COLO668 (cell line): ENCODE measurements at regions not wholly inside any gene's neighbourhood (a gene's known extent, or its start where the extent isn't known, plus 50 kb on each side); places are given as distances from the start of the nearest gene placed in this dataset.
"Not testable (repeated sequence)": the region's sequence is repeated elsewhere in the genome, so short reads cannot be mapped to it uniquely, and the experiment has no call there.

Experiments
- DNase-seq: peaks from one replicate; lab custom pipeline; 2025; ENCODE audit not compliant: unreplicated experiment; lab: John Stamatoyannopoulos, UW

DNA sequence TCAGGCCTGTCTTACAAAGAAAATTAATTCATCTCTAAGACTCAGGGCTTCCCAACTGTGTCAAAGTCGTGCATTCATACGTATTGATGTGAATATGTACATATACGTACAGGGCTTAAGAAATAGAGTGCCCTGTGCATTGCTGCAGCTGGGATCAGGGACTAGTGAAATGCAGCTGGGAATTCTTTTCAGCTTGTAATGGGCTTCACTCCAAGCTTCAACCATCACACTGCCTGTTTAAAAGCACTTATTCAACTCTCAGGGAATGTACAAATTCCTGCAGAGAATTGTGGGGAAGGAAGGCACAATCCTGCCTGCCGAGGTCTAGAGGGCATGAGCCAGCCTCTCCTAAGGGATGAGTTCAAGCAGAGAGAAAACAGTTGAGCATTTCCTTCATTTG is 59.6 kb upstream of the MAN2A1 start:
- no peak for DNase-seq

DNA sequence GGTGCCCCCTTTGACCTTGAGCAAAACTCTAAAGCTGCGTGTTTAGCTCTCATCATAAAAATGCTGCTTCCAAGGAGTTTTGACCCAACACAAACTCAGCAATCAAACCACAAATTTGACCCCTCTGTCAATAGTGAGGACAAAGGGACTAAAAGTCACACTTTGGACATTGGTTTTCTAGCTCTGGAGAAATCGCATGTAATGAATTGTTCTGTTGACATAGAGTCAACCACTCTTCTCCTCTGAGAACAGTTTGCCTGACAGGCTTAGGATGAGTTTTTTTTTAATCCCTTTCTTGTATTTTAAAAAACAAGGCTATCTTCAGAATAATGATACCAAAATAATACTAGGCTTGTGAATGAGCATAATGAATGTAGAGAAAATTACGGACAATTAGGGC is 61.1 kb upstream of the MAN2A1 start:
- no peak for DNase-seq

DNA sequence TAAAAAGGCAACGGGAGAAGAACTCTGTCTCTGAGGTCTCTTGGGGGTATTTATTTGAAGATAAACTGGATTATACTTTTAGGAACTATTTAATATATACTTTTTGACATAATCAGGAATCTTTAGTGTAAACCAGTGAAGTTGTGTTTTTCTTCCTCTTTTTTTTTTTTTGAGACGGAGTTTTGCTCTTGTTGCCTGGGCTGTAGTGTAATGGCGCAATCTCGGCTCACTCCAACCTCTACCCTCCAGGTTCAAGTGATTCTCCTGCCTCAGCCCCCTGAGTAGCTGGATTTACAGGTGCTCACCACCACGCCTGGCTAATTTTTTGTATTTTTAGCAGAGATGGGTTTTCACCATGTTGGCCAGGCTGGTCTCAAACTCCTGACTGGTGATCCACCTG is 68.5 kb upstream of the MAN2A1 start:
- not testable (repeated sequence) for DNase-seq

DNA sequence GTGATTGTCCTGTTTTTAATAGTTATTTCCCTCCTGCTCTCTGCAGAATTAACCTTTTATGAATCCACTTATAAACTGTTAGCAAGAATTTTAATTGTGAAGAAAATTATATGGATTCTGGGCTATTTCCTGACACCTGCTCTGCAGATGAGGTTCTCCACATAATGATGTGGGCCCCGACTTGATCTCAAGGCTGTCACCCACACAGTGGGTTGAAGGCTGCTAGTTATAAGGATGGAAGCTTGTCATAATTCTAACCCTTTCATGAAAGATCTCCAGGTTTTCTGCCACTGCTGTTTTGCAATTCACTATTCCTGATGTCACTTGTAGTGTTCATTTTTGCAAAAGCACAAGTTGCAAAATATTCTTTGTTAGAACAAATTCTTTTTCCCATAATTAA is 69.1 kb upstream of the MAN2A1 start:
- DNase-seq, result no peak

DNA sequence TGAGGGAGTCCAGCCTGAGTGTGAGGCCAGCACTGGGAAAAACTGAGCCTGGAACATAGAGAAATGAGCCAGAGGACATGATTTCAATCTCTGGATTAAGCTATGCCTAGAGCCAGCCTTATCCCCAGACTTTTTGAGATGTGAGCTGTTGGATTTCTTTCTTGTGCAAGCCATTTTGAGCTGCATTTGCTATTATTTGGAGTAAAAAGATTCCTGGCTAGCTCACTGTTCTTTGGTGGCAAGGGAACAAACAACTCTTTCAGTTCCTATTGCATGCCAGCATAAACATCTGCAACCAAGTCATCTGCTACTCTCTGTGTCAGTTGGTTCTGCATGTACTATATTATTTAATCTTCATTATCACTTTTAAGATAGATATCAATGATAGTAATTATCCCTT is 70.1 kb upstream of the MAN2A1 start:
- no peak for DNase-seq

DNA sequence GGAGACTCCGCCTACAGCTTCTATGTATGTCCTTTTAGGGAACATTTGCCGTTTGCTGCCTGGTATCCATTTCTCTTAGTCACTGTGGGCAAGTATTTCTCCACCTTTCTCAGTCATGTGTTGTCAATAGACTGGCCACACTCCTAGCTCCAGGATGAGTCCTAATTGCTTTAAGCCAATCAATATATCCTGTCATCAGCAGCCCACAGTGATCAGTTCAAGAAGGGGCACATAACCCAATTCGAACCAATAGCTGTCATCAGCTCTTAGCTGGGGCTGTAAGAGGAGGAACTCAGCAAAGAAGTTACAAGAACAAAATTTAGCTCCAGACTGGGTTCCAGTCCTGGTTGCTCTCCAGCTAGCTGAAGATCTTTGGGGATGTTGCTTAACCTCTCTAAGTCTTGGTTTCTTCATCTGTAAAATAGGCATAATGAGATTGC is 70.7 kb upstream of the MAN2A1 start:
- DNase-seq, result no peak

DNA sequence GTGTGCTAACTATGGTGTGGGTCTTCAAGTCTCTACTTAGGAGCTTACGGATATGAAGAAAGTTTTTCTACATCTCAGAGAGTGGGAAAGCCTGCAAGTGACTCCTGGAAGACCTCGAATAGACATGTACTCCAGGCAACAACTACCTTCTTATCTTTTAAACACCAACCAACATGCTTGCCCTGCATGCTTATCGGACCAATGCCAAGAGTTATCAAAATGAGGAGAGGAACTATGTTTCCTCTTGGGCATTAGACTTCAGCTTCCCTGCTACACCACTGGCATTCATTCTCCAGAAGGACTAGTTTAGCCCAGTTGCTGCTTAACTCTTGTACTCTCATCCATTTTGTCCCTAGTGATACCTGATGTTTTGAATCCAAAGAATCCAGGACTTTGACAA is 74.7 kb upstream of the MAN2A1 start:
- no peak for DNase-seq

DNA sequence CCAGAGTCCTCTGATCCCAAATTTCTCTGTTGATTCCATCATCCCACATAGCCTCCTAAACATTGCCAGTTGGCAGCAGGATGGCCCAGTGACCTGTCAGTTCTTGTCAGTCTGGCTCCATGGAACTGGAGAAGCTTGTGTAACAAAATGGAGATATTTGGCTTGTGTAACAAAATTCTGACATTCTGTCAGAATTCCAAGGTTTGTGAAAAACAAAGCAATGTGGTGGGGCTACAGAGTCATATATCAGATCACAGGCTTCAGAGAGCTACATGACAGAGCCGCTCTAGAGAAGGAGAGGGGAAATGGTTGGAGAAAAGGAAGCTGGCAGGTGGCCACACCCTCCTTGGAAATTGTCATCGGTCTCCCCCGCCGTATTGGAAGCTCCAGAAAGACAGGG is 75.4 kb upstream of the MAN2A1 start:
- no peak for DNase-seq

DNA sequence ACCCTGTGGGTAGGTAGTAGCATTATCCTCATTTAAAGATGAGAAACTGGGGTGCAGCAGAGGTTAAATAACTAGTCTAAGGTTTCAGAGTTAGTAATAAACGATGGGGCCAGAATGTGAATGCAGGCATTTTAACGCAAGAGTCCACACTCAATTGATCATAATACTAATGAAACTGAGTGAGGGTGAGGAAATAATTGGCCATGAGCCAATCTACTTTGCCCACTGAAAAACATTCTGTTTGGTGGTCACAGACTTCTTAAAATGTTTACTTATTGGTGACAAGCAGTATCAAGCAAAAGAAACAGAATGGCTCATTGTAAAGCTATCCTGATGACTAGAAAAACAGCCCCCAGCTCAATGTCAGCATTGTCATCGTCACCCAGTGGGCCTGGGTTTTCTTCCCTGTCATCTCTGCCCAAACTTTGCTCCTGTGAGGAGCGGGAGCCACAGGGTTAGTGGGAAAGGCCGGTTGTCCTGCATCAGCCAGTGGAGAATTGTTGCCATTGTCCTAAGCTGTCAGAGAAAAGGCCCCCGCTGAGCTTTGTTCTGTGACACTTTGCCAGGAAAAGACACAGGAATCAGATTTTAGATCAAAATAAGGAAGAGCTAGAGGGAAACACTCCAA is 77.3 kb upstream of the MAN2A1 start:
- DNase-seq, result no peak

DNA sequence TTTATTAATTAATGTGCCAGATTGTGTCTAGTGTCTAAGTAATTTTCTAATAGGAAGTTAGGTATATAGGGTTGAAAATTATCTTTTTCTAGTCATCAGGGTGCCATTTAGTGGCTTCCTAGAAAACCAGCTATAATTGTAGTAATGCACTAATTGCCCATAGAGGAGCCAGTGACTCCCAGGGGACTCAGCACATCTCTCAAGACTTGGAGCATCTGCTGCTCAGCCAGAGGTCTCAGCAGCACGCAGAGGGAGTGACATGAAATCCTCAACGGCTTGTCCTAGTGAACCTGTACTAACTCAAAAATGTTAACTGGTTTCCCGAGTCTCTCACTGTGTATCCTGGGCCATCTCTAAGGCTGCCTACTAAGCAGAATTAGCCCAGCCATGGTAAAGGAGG is 78.2 kb upstream of the MAN2A1 start:
- no peak for DNase-seq

DNA sequence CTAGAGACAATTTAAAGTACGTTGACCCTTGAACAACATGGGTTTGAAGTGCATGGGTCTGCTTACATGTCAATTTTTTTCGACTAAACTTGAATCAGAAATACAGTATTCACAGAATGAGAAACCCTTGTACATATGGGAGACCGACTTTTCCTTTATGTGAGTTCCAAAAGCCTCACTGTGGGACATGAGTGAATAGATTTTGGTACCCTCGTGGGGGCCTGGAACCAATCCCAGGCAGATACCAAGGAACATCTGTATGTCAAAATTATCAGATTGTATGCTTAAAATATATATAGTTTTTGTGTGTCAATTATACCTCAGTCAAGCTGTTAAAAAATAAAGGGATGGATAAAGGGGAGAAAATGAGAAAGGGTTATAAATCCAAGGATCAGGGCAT is 78.7 kb upstream of the MAN2A1 start:
- DNase-seq, result no peak

DNA sequence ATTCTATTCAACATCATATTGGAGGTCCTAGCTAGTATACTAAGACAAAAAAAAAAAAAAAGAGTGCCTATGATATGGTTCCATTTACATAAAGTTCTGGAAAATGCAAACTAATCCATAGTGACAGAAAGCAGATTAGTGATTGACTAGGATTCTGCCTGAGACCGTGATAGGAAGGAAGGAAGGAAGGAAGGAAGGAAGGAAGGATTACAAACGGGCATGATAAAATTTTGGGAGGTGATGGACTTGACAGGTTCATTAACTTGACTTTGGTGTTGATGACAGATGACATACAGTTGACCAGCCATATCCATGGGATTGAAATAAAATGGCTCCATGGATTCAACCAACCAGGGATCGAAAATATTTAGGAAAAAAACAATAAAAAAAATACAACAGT is 79.1 kb upstream of the MAN2A1 start:
- no peak for DNase-seq

DNA sequence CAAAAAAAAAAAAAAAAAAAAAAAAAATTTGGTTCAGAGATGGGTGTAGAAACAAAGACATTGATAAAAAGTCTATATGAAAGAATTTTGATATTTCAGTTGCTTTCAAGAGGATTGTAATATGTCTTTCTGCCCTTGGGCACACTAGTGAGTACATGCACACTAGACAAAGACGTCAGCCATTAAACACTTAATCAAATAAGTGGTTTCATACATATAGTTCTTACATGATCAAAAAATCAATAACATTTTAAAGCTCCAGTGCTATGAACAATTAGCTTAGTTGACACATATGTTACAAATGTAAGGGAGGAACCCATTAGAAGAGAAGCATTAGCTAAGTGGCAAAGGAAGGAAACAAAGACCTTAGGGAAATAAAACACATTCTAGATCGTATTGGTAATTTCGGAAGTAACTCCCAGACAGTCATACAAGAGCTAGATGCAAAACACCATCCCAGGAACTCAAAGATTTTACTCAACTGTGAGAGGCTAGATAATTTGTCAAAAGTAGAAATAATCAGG is 84.5 kb upstream of the MAN2A1 start:
- no peak for DNase-seq

DNA sequence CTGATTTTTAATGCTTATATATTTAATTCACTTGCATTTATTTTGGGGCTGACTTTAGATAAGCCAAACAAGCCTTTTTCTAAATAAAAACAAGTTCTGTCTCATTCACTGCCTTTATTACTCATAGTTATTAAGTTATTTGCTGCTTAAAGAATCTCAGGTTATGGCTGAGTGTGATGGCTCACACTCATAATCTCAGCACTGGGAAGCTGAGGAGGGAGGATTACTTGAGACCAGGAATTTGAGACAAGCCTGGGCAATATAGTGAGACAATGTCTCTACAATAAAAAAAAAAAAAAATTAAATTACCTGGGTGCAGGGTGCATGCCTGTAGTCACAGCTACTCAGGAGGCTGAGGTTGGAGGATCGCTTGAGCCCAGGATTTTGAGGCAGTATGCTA is 85.0 kb upstream of the MAN2A1 start:
- DNase-seq, result no peak

DNA sequence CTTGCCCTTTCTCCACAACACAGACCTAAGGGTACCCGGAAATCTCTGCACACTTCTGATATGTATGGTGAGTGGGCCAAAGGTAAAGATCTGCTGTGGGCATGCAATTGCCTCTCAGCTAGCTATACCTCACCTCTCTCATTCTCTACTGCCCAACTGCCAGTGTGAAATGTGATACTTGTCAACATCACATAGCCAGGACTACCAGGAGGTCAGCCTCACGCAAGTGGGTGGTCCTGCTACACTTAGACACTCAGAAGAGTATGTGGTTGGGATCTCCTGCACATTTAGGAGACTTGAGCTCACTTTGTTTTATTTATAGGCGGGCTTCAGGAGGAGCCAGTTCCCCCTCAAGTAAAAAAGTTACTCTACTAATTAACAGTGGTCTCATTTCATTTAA is 88.0 kb upstream of the MAN2A1 start:
- DNase-seq, result no peak

DNA sequence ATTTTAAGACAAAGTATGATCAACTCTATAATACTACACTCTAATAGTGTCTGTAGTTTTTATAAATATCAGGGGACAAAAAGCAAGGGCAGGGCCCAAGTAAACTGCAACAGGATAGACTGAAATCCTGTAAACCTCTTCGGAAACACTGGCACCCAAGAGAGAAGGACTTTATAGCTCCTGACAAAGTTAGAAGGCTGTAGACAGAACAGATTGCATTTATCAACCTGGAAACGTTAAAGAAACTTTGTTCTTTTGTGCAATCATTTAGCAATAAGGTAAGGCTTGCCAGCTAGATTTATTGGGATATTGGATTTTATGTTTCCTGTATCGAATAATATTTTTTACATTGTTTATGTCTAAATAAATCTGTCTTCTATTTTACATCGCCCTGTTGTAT is 91.8 kb upstream of the MAN2A1 start:
- no peak for DNase-seq

DNA sequence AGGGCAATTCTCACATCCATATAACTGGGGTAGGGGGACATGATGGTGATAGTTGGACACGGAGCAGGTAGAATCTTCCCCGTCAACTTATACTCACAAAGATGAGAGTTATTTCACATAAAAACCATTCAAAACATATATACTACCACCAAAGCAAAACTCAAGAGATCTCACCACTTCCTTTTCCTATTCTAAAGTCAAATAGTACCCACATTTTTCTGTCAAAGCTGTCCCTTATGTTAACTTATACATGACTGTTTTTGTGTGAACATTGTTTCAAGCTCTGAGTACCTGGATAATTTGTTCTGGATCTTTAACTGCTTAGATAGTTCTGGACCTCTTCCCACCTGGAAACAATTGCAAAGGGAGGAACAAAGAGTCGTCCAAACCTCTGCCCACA is 95.5 kb upstream of the MAN2A1 start:
- DNase-seq, result no peak

DNA sequence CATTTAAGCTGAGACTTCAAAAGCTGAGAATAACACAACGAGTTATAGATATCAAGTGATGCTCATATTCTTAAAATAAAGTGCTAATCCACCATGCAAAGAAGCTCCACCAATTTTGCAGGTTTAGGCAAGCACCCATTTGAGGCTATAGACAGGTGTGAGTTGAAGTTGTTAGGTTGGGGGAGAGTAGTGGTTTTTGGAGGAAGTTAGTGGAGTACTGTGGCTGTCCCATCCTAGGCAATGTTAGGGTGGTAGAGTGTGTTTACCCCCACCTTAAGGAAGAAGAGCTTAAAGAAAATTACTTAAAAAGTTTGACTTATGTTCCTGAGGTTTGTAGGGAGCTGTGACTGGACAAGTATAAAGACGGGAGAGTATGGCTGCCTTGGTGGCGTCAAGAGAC is 98.9 kb upstream of the MAN2A1 start:
- DNase-seq, result no peak

DNA sequence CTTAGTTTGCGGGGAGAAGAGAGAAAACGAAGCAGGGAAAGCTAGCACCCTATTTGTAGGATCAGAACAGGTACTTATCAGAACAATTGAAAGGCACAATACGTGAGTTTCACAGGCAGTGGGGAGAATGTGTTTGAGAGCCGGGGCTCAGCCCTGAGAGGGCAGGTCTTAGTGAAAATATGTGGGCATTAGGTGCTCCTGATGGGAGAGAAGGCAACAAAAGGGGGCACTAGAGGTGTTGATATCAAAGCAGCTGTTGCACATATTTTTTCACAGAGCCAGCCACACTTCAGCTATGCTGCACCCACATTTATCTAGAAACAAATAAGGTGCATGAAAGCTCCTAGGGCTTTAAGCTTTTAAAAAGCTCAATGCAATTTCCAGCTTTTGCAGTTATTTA is 99.7 kb upstream of the MAN2A1 start:
- DNase-seq, result no peak

DNA sequence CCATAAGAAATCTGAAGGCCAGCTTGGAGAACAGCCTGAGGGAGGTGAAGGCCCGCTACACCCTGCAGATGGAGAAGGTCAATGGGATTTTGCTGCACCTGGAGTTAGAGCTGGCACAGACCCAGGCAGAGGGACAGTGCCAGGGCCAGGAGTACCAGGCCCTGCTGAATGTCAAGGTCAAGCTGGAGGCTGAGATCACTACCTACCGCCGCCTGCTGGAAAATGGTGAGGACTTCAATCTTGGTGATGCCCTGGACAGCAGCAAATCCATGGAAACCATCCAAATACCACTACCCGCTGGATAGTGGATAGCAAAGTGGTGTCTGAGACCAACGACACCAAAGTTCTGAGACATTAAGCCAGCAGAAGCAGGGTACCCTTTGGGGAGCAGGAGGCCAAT is 100.5 kb upstream of the MAN2A1 start:
- DNase-seq, result no peak

DNA sequence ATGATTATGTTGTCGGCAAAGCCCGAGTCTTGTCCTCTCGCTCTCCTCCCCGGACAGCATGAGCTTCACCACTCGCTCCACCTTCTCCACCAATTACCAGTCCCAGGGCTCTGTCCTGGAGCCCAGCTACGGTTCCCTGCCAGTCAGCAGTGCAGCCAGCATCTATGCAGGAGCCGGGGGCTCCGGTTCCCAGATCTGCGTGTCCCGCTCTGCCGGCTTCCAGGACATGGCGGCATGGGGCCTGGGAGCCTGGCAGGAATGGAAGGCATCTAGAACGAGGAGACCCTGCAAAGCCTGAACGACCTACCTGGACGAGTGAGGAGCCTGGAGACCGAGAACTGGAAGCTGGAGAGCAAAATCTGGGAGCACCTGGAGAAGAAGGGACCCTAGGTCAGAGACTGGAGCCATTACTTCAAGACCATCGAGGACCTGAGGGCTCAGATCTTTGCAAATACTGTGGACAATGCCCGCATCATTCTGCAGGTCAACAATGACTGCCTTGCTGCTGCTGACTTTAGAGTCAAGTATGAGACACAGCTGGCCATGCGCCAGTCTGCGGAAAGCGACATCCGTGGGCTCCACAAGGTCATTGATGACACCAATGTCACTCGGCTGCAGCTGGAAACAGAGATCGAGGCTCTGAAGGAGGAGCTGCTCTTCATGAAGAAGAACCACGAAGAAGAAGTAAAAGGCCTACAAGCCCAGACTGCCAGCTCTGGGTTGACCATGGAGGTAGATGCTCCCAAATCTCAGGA is 101.3 kb upstream of the MAN2A1 start:
- DNase-seq, result no peak

DNA sequence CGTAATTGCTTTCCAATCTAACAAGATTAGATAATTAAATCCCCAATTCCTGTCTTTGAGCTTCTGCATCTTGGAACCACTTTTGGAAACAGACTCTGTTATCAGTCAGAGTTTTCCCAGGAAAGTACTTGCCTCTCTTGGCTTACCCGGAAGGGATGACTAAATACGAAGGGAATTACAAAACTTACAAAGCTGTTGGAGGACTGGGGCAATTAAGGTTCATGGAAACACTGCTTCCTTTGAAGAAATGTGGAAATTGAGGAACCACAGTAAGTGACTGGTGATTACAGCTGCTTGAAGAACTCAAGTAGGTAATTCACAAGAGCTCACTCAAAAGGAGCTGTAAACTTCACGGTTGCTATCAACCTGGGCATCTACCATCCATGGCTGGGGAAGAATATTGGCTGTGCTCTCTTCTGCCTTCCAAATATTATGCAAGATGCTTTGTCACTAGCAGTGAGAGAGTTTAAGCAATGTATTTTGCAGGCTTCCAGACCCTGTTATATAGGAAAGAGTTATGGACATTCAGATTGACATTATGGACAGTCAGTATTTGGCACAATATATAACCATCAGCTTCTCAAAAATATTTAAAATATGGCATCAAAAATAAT is 104.6 kb upstream of the MAN2A1 start:
- DNase-seq, result no peak
